Mucosa of rectum (tissue), 2 donors: ENCODE measurements at regions not wholly inside any gene's neighbourhood (a gene's known extent, or its start where the extent isn't known, plus 50 kb on each side); places are given as distances from the start of the nearest gene placed in this dataset.

Experiments used
- H3K27ac ChIP-seq, 2 donors: one replicate each; pipeline ENCODE4 v1.7.0; 2013; ENCODE audit warnings: inconsistent platforms in 2 of 2, low read depth in 2 of 2, low read length in 2 of 2
- H3K27me3 ChIP-seq, 2 donors: one replicate each; pipeline ENCODE4 v1.7.0; 2013; ENCODE audit warnings: low read length in 2 of 2; ENCODE audit not compliant: control insufficient read depth in 2 of 2, insufficient read depth in 2 of 2
- H3K36me3 ChIP-seq, 2 donors: one replicate each; pipeline ENCODE4 v1.7.0; 2013; ENCODE audit warnings: low read length in 2 of 2; ENCODE audit not compliant: control insufficient read depth in 2 of 2, insufficient read depth in 2 of 2
- H3K4me1 ChIP-seq, 2 donors: one replicate each; pipeline ENCODE4 v1.7.0; 2013; ENCODE audit warnings: low read length in 2 of 2, mild to moderate bottlenecking in 1 of 2; ENCODE audit not compliant: control insufficient read depth in 2 of 2, insufficient read depth in 2 of 2
- H3K4me3 ChIP-seq, 2 donors: one replicate each; pipeline ENCODE4 v1.7.0; 2013; ENCODE audit warnings: low read length in 2 of 2
- H3K9ac ChIP-seq, 2 donors: one replicate each; pipeline ENCODE4 v1.7.0; 2013; ENCODE audit warnings: low read length in 2 of 2, low read depth in 1 of 2, mild to moderate bottlenecking in 1 of 2
- H3K9me3 ChIP-seq, 2 donors: one replicate each; pipeline ENCODE4 v1.7.0; 2013; ENCODE audit warnings: low read length in 2 of 2; ENCODE audit not compliant: control insufficient read depth in 2 of 2
- donor health status: healthy.
- donor health status: Normal muscosa, but diverticular disease.

DNA sequence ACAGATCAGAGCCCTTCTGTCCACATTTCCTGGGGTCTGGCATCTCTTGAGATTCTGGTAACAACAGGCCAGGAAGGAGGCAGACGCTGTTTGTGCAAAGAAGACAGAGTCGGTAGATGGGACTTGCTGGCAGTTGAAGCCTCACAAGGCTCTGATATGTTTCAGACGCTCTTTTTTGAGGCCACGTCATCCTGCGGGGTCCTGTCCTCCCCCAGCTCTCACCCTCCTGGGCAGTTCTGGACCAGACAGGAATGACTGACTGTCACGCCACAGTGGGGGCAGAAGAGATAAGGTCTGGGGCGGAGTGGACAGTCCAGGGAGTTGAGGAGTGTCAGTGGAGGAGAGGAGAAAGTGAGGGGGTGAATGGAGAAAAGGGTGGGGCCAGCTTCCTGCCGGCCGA lies 87.1 kb upstream of the SULF2 start:
- Histone ChIP-seq H3K36me3 (no peaks in the 10 kb centered on the region), H3K27me3 (peaks cover 0 to 2% of the 10 kb centered on the region in 2 donors), H3K4me3 (no peak overlapping the region), H3K9me3 (no peaks in the 10 kb centered on the region), H3K4me1 (no peaks in the 10 kb centered on the region), H3K27ac (no peak overlapping the region), H3K9ac (no peak overlapping the region)

DNA sequence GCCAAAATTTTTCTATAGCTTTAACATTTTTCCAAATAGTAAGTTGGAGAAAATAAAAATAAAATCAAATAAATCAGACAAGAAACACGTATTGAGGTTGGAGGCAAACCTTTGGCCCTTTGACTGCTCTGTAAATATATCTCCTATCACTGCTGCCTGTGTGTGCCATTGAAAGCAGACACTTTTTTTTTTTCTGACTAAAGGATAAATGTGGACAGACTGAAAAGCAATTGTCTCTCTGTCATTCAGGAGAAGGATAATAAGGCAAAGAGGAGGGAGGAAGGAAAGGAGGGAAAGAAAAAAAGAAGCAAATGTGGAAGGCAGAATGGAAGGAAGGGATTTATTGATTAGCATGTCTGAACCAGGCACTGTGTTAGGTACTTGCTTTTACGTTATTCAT lies 85.2 kb upstream of the SULF2 start:
- Histone ChIP-seq H3K27ac (no peak overlapping the region), H3K36me3 (no peaks in the 10 kb centered on the region), H3K4me3 (no peak overlapping the region), H3K27me3 (peaks cover 0 to 2% of the 10 kb centered on the region in 2 donors), H3K4me1 (no peaks in the 10 kb centered on the region), H3K9me3 (no peaks in the 10 kb centered on the region), H3K9ac (no peak overlapping the region)

DNA sequence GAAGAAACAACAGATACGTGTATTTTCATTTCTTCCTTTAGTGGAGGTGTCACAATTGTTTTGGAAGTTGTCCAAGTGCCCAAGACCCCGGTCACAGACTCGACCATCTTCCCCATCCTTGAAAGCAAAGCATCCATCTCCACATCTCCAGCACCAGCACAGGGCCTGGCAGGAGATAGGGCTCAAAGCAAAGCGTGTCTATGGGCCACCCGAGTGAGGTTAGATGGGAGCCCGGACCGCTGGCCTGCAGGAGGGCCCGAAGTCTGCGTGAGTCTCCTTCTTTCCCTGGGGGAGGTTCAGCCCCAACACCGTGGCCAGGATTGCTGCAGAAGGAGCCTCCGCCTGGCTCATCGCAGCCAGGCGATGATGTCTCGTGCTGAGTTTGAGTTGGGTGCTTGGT lies 83.5 kb upstream of the SULF2 start:
- Histone ChIP-seq H3K36me3 (no peaks in the 10 kb centered on the region), H3K4me3 (no peak overlapping the region), H3K27ac (no peak overlapping the region), H3K27me3 (peaks cover 0 to 2% of the 10 kb centered on the region in 2 donors), H3K9ac (no peak overlapping the region), H3K9me3 (no peaks in the 10 kb centered on the region), H3K4me1 (no peaks in the 10 kb centered on the region)

DNA sequence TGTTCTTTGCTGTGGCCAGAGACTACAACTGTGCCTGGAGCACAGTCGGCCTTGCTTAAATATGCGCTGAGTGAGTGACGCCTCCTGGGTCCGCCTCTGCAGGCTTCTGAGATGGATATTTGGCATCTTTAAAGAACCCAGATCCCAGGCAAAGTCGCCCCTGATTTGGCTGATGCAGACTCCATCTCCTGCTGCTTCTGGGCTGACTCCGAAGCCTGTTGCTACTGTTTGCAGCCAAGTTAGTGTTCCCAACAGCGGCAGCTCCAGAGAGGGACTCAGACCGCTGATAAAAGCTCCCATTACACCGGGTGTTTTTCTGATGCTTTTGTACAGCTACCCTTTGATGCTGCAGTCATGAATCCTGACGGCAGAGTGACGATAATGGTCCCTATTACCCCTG lies 83.0 kb upstream of the SULF2 start:
- Histone ChIP-seq H3K27me3 (peaks cover 0 to 2% of the 10 kb centered on the region in 2 donors), H3K36me3 (no peaks in the 10 kb centered on the region), H3K27ac (no peak overlapping the region), H3K9me3 (no peaks in the 10 kb centered on the region), H3K4me3 (no peak overlapping the region), H3K9ac (no peak overlapping the region), H3K4me1 (no peaks in the 10 kb centered on the region)

DNA sequence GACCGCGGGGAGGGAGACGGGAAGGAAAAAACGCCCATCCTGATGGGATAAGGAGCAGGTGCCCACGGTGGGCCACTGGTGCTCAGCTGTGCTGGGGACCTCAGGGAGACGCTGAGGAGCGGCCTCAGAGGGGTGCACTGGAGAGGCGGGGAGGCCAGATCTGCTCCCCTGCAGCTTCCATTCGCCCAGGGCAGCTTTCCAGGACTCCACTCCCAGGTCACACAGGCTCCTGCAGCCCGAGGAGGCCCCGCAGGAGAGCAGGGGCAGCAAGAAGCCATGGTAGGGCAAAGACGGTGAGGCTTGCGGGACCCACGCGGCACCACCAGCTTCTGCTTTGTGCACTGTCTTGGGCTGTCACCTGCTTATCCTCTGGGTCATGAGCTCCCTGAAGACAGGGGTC lies 82.5 kb upstream of the SULF2 start:
- Histone ChIP-seq H3K27me3 (peaks cover 0 to 2% of the 10 kb centered on the region in 2 donors), H3K27ac (no peak overlapping the region), H3K4me1 (no peaks in the 10 kb centered on the region), H3K9ac (no peak overlapping the region), H3K36me3 (no peaks in the 10 kb centered on the region), H3K4me3 (no peak overlapping the region), H3K9me3 (no peaks in the 10 kb centered on the region)

DNA sequence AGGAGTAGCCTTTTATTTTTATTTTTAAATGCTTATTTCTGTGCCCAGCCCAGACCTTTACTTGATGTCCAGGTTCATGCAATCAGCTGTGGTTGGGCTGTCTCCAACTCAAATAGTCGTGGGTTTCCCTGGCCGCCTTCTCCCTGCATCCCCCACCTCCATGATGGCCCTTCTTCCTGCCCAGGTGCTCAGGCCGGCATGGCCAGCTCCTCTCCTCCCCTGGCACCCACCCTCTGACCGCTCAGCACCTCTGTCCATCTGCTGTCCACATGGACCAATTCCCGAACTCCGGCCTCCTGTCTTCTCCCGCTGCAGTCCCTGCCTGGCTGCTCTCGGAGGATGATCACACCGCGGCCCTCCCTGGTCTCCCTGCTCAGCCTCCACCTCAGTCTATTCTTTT lies 81.2 kb upstream of the SULF2 start:
- Histone ChIP-seq H3K9ac (no peak overlapping the region), H3K27me3 (peaks cover 0 to 2% of the 10 kb centered on the region in 2 donors), H3K4me3 (no peak overlapping the region), H3K27ac (no peak overlapping the region), H3K36me3 (no peaks in the 10 kb centered on the region), H3K4me1 (no peaks in the 10 kb centered on the region), H3K9me3 (no peaks in the 10 kb centered on the region)

DNA sequence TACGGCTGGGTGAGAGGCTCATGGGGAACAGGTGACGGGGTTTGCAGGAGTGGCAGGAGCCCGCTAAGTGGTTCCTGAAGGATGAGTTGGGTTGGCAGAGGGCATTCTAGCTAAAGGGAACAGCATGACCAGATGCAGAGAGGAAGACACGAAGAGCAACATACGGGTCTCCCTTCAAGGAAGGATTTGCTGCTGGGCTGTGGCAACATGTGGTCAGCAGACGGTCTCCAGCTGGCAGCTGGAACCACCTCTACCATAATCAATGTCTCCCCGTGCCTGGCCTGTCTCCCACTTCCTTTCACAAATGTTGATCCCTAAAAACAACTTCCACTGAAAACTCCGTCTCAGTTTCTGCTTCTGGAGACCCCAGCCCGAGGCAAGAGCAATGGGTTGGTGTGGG lies 80.6 kb upstream of the SULF2 start:
- Histone ChIP-seq H3K4me1 (no peaks in the 10 kb centered on the region), H3K27ac (no peak overlapping the region), H3K9me3 (no peaks in the 10 kb centered on the region), H3K4me3 (no peak overlapping the region), H3K9ac (no peak overlapping the region), H3K27me3 (peaks cover 0 to 2% of the 10 kb centered on the region in 2 donors), H3K36me3 (no peaks in the 10 kb centered on the region)

DNA sequence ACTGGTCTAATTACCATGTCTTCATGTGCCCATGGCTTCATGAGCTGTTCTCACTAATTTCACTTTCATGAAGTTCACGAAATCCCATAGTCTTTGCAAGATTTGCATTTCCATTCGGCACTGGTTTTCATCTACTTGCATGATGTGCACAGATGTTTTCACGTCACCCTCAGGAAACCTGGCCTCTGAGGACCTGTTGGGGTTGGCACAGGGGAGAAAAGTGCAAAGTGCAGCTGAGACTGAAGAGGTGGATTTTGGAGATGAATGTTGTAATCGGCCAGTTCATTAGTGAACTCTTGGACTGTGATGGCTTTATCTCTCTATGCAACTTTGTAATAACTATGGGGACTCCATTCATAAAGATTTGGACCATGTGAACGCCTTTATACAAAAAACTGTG lies 80.2 kb upstream of the SULF2 start:
- Histone ChIP-seq H3K9ac (no peak overlapping the region), H3K4me3 (no peak overlapping the region), H3K27ac (no peak overlapping the region), H3K9me3 (no peaks in the 10 kb centered on the region), H3K36me3 (no peaks in the 10 kb centered on the region), H3K27me3 (peaks cover 0 to 2% of the 10 kb centered on the region in 2 donors), H3K4me1 (no peaks in the 10 kb centered on the region)

DNA sequence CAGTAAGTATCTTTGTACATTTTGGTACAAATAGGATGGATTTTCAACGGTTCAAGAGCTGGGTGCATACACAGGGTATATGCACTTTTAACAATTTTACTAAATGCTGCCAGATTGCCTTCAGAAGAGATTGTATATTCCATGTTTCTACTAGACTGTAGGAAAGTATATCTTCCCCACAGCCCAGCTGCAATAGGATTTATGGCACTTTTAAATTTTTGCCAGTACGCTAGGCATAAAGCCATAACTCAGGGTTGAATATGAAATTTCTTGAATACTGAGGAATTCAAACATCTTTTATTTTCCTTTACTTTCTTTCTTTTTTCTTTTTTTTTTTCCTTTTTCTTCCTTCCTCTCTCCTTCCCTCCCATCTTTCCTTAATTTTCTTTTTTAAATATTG lies 78.7 kb upstream of the SULF2 start:
- no peak overlapping the region for H3K9ac ChIP-seq
- H3K27ac ChIP-seq, result no peak overlapping the region
- no peaks in the 10 kb centered on the region for H3K9me3 ChIP-seq
- no peak overlapping the region for H3K4me3 ChIP-seq
- H3K36me3 ChIP-seq, result no peaks in the 10 kb centered on the region
- peaks cover 0 to 2% of the 10 kb centered on the region in 2 donors for H3K27me3 ChIP-seq
- no peaks in the 10 kb centered on the region for H3K4me1 ChIP-seq

DNA sequence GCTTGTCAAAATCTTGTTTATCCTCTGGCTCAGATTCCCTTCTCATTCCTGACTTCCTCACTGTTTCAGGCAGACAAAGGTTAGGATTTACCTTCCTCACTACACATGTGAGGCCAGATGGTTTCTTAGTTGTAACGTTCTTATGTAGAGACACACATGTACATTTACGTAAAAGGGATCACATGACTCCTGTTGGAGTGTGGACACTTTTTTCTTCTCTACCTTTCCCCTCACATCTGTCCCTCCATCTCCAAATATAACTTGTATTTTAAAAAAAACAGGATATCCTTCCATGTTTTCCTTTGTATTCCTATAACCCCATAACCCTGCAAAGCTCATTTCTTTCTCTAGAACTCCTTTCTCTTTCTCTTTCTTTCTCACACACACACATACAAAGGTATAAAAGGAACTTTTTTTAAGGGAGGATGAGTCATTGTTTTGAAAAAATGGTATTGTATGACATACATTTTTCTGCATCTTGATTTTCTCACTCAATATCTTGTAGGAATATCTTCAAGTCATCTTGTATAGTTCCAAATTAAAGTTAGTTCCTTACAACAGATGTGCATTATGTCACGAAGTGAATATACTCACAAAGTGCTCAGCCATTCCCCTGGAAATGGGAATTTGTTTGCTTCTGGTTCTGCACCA lies 78.2 kb upstream of the SULF2 start:
- Histone ChIP-seq H3K9ac (no peak overlapping the region), H3K4me1 (no peaks in the 10 kb centered on the region), H3K9me3 (no peaks in the 10 kb centered on the region), H3K27me3 (peaks cover 0 to 2% of the 10 kb centered on the region in 2 donors), H3K4me3 (no peak overlapping the region), H3K36me3 (no peaks in the 10 kb centered on the region), H3K27ac (no peak overlapping the region)
